ENCODE measurements at regions not wholly inside any gene's neighbourhood (a gene's known extent, or its start where the extent isn't known, plus 50 kb on each side); places are given as distances from the start of the nearest gene placed in this dataset.

- no peak for DNase-seq
Observed at GRCh38 chr2:57527685-57528084, 518.9 kb upstream of the VRK2 start.

DNA sequence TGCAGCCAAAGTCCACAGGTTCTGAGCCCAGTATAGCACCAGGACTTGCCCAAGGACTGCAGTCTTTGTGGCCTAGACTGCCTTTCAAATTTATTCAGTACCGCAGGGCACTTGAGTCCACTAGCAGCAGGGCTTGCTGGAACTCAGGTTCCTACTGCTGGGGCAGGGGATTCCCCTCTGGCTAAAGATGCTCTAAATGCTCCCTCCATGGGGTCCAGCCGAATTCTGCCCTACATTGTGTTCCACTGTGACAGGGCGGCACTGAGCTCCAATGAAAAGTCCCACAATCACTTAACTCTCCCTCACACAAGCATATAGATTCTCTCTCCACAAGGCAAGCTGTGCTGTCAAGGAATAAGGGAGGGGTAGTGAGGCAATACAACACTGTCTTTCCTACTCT is 518.1 kb upstream of the VRK2 start:
- DNase-seq = no peak

- DNase-seq = no peak
Observed at GRCh38 chr2:57534358-57534757, 512.2 kb upstream of the VRK2 start.

DNA sequence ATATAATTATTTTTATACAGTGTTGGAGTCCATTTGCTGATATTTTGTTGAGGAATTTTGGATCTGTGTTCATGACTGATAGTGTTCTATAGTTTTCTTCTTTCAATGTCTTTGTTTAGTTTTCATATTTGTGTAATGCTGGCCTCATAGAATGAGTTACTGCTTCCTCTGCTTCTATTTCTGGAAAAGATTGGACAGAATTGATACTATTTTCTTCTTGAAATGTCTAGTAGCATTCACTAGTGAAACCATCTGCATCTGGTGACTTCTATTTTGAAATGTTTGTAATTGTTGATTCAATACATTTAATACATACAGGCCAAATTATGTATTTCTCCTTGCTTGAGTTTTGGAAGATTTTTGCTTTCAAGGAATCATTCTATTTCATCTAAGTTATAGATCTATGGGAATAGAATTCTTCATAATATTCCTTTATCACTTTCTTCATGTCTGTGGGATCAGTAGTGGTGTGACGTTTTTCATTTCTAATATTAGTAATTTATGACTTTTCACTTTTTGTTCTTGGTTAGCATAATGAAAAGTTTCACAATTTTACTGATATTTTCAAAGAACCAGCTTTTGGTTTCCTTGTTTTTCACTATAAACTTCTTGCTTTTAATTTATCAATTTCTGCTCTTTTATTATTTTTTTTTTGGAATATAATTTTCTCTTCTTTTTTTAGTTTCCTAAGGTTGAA is 509.9 kb upstream of the VRK2 start:
- DNase-seq = no peak

DNA sequence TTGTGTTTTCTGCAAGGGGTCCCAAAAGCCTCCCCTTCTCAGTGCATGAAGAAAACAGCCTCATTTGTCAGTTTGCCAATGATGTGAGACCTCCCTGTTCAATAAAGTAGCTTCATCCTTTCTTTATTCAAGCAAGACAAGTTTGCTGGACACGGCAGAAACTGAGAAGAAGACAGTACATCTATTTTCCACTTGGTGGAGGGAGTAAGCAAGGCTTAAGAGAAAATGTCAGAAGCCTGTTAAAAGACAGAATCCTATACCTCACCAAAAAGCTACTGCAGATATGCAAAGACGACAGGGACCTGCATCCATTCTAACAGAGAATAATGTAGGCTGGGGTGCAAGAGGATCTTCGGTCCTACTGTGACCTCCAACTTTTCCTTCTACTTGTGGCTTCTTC is 506.8 kb upstream of the VRK2 start:
- no peak for DNase-seq

GRCh38 chr2:57542081-57542480 is 504.5 kb upstream of the VRK2 start:
- DNase-seq = no peak

DNA sequence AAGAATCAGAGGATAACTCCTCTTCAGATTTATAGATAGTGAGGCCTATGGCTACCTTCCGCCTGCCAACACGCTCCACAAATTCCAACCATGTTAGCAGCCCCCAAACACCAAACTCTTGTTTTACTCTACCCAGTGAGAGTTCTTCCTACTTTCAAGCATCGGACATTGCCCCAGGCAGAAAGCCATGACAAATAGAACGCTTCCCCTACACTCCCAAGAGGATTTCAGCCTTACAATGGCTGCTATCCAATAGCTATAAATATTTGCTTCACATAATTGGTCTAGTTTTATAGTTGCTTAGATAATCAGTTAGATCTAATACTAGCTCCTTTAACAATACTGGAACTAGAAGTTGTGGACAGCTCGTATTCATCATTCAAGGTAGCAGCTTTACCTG is 503.4 kb upstream of the VRK2 start:
- DNase-seq = no peak

GRCh38 chr2:57544624-57545023 is 502.0 kb upstream of the VRK2 start:
- DNase-seq = no peak

- no peak for DNase-seq
Observed at GRCh38 chr2:57546478-57546877, 500.1 kb upstream of the VRK2 start.

DNA sequence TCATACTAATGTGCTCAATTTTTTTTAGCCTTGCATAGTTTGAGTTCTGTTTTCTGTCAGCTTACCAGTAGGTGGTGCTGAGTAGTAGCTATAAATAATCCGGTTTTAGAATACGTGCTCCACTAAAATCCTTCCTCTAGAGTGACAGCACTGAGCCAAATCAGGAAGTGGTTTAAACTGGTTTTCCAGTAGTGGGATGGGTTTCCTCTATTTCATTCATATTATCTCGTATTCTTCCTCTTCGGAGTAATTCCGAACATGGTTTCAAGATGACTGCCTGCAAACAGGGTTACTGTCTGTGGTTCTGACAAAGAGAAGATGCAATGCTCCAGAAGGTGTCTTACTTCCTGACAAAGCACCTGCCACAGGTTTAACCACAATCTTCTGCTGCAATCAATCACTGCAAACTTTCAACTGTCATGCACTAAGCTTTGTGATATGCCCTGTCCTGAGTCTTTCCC is 496.9 kb upstream of the VRK2 start:
- peak; percentile 20 for DNase-seq

- DNase-seq = no peak
Observed at GRCh38 chr2:57550912-57551311, 495.7 kb upstream of the VRK2 start.

- no peak for DNase-seq
Observed at GRCh38 chr2:57552885-57553284, 493.7 kb upstream of the VRK2 start.

- DNase-seq = no peak
Observed at GRCh38 chr2:57554348-57554747, 492.3 kb upstream of the VRK2 start.

DNA sequence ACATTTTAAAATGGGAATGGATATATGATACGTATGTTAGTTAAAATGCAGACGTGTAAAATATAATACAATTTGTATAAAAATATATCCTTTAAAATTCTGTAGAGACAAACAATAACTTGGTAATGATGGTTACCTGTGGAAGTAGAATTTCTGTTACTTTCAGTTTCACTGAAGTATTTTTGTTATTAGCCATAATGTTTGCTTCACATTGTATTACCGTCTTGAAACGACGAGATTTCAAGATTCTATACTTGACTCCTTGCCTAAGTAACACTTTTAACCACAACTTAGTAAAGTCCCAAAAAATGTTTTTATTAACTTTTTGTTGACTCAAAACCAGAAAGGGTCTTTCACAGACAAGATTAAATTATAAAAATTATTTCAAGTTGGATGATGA is 488.3 kb upstream of the VRK2 start:
- DNase-seq = no peak

DNA sequence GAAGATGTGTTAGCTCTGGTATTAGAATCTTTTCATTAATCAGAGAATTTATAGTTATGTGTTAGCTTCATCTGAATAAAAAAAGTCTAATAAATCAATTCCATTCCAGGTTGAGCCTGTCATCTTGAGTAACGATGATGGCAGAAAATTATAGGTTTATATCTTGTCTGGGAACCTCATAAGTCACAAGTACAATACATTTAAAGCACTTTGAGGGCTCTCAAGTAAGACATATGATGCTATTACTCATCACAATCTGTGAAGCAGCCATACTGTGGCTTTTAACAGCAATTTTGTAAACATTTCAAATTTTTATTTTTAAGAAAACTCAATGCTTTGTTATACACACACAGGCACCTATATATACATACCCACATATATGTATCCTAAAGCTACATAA is 484.1 kb upstream of the VRK2 start:
- no peak for DNase-seq

GRCh38 chr2:57563015-57563414 is 483.6 kb upstream of the VRK2 start:
- DNase-seq = no peak

DNA sequence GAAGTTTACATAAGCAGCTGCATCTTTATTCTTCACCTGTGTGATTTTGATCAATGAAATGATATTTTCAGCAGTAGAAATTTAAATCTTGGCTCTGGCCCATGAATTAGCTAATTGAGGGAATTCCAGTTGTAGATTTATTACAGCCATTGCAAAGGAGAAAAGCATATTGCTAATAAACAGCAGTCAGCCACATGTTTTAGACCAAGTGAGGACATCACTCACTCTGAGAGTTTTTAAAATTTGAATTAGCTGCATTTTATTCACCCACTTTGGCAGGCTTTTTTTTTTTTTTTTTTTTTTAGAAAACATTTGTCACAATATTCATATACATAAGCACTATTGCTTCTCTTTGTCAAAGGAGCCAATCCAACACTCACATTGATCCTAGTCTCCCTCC is 479.4 kb upstream of the VRK2 start:
- DNase-seq = no peak

- no peak for DNase-seq
Observed at GRCh38 chr2:57569396-57569795, 477.2 kb upstream of the VRK2 start.

DNA sequence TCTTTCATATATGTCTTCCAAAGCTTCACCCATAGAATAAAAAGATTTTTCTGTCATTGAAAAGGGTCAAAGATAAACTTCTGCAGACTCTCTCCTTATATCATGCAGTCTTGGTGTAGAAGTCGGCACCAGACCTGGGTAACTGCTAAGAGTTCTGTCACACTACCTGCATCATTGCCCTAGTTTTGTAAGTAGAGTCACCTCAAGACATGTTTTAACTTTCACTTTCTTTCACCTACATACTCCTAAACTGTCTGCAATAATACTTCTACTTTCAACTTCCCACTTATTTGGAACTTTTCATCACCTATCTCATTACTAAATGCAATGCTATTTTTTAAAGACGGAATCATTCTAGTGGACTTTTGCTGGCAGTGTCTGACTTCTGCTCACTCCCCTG is 475.6 kb upstream of the VRK2 start:
- DNase-seq = no peak

GRCh38 chr2:57575700-57576268 is 470.8 kb upstream of the VRK2 start:
- DNase-seq = no peak

DNA sequence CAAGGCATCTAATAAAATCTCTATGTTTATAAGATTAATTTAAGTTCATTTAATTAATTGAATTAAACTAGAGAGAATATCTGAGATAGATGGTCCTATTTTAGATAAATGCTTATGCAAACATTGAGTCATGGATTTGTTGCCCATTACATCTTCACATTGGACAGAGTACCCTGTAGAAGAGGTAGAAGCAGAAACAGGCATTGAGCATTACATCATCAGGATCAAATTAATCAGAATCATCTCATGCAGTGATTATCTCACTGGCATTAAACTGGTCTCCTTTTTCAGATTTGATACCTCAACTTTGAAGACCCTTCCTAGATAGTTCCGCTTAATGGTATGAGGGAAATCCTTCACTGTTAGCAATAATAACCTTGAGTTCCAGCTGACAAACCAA is 469.6 kb upstream of the VRK2 start:
- DNase-seq = no peak

GRCh38 chr2:57597940-57598339 is 448.7 kb upstream of the VRK2 start:
- no peak for DNase-seq

GRCh38 chr2:57598551-57598950 is 448.1 kb upstream of the VRK2 start:
- DNase-seq = no peak

GRCh38 chr2:57602733-57603132 is 443.9 kb upstream of the VRK2 start:
- no peak for DNase-seq

DNA sequence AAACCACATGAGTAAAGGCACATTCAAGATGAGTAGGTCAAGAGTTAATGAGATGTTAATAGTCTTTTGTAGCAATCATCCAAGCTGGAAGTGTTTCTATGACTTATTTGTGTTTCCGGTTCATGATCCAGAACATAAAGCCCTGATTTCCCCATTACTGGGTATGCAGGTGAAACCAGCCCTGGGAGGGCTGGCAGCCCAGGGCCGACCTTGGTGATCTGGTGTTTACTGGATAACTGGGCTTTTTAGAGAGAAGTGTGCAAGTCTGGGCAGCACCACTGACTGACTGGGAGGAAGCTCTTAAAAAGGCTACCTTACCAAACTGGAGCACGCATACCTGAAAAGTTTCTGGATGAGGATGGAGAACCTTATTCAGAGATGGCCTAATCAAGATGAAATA is 431.6 kb upstream of the VRK2 start:
- no peak for DNase-seq
